ENCODE measurements at regions not wholly inside any gene's neighbourhood (a gene's known extent, or its start where the extent isn't known, plus 50 kb on each side); places are given as distances from the start of the nearest gene placed in this dataset.
A peak's percentile ranks its signal among the peaks of the same experiment; 100 is the strongest.

DNA sequence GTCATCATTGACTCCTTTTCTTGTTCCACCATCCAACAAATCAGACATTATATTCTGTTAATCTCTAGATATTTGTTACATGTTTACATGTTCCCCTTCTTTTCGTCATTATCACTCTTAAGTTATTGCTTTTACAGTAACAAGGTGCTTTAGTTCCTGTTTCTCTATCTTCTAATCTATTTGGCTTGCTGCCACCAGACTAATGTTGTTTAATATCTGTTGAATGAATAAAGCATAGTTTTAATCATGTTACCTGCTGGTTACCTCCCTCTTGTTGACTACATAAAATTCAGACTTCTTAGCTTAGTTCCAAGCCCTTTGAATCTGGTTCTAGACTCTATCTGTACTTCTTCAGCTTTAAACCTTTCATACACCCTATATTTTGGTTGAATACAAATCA lies 129.8 kb upstream of the TRIM2 start:
- TF ChIP-seq, protein P1, sequence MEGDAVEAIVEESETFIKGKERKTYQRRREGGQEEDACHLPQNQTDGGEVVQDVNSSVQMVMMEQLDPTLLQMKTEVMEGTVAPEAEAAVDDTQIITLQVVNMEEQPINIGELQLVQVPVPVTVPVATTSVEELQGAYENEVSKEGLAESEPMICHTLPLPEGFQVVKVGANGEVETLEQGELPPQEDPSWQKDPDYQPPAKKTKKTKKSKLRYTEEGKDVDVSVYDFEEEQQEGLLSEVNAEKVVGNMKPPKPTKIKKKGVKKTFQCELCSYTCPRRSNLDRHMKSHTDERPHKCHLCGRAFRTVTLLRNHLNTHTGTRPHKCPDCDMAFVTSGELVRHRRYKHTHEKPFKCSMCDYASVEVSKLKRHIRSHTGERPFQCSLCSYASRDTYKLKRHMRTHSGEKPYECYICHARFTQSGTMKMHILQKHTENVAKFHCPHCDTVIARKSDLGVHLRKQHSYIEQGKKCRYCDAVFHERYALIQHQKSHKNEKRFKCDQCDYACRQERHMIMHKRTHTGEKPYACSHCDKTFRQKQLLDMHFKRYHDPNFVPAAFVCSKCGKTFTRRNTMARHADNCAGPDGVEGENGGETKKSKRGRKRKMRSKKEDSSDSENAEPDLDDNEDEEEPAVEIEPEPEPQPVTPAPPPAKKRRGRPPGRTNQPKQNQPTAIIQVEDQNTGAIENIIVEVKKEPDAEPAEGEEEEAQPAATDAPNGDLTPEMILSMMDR (IDR thresholded peaks at IDR 0.05) = no peak
- TF ChIP-seq EP300 (IDR thresholded peaks at IDR 0.05) (no peak), POLR2A (IDR thresholded peaks at IDR 0.05; ENCODE audit: low read depth) (no peak), POLR2AphosphoS5 (IDR thresholded peaks at IDR 0.05) (no peak)
- no peaks in the 10 kb centered on the region for H3K27me3 ChIP-seq
- 73% methylated on average over 1 of the region's 1 CpG for WGBS
- H3K9me3 ChIP-seq = no peaks in the 10 kb centered on the region
- intact Hi-C loops (cut with DNase I) = no loop called here
- DNase-seq (ENCODE audit: extremely low spot score) = no peak
- H3K4me3 ChIP-seq = no peak overlapping the region
- H3K27ac ChIP-seq (replicated peaks in 1 of 4) = no peak overlapping the region
- no peaks in the 10 kb centered on the region for H3K4me1 ChIP-seq
- no peaks in the 10 kb centered on the region for H3K36me3 ChIP-seq

DNA sequence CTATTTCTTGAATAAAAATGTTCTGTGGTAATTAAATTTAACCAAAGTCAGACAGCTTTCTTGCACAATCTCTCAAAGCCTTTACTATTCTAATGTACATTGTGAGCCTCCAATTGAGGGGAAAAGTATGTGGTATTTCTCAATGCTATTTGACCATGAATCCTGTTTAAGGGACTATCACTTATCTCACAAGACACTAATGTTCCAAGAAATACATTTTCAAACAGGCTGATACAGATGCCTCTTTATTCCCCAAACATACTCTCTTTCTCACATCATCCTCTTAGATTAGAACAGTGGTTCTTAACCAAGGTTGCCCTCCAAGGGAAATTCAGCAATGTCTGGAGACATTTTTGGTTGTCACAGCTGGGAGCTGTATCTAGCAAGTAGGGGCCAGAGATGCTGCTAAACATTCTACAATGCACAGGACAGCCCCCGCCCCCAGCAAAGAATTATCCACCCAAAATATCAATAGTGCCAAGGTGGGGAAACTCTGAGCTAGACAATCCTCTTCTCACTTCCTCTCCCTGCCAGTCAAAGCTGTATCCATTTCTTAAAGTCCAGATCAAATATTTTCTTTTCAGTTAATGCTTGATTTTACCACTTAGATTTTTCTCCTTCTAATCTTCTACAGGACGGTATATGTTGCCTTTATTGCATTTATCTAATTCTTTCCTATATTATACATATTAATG lies 129.2 kb upstream of the TRIM2 start:
- Histone ChIP-seq H3K36me3 (no peaks in the 10 kb centered on the region), H3K4me3 (no peak overlapping the region), H3K27me3 (no peaks in the 10 kb centered on the region), H3K4me1 (no peaks in the 10 kb centered on the region), H3K27ac (replicated peaks in 1 of 4) (no peak overlapping the region), H3K9me3 (no peaks in the 10 kb centered on the region)
- no peak for DNase-seq (ENCODE audit: extremely low spot score)
- WGBS = 77% methylated on average over 2 of the region's 2 CpGs
- intact Hi-C loops (cut with DNase I) = no loop called here
- no peak for TF ChIP-seq EP300 (IDR thresholded peaks at IDR 0.05)
- no peak for TF ChIP-seq POLR2AphosphoS5 (IDR thresholded peaks at IDR 0.05)
- no peak for TF ChIP-seq POLR2A (IDR thresholded peaks at IDR 0.05; ENCODE audit: low read depth)
- TF ChIP-seq, protein P1 (IDR thresholded peaks at IDR 0.05) = no peak

DNA sequence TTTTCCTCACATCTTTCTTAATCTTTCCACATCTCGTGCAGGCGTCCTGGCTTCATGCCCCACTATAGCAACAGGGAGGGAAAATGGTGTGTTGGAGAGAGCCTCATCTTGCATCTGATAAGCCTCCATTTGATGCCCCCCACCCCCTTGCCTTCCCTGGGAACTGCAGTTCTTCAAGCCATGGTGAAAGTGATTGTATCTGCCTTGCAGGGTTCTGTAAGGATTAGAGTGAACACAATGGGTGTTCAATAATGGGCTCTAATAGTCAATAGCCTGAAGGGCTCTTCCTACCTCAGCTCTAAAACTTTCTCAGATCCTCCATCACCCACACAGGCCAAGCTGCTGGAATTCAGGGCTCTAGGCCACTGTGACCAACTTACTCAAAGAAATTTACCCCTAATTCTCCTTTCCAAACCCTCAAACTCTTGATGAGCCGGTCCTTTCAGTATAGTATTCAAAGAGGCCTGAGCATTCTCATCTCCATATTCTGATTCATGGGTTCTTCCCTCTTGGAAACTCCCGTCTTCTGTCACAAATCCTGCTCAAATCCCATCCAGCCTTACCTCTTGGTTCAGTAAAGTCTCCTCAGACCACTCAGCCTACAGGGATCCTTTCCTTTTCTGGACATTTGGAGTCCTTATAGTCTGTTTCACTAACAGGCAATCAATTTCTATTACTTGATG lies 128.3 kb upstream of the TRIM2 start:
- TF ChIP-seq POLR2AphosphoS5 (IDR thresholded peaks at IDR 0.05) = no peak
- TF ChIP-seq, protein P1 (IDR thresholded peaks at IDR 0.05) = no peak
- no peak for TF ChIP-seq EP300 (IDR thresholded peaks at IDR 0.05)
- no peak for TF ChIP-seq POLR2A (IDR thresholded peaks at IDR 0.05; ENCODE audit: low read depth)
- no peaks in the 10 kb centered on the region for H3K9me3 ChIP-seq
- no peaks in the 10 kb centered on the region for H3K4me1 ChIP-seq
- intact Hi-C loops (cut with DNase I) = no loop called here
- DNase-seq (ENCODE audit: extremely low spot score) = peak; percentile 74
- no peak overlapping the region for H3K4me3 ChIP-seq
- H3K36me3 ChIP-seq = no peaks in the 10 kb centered on the region
- no peak overlapping the region for H3K27ac ChIP-seq (replicated peaks in 1 of 4)
- no peaks in the 10 kb centered on the region for H3K27me3 ChIP-seq
- 86% methylated on average over 4 of the region's 4 CpGs for WGBS

DNA sequence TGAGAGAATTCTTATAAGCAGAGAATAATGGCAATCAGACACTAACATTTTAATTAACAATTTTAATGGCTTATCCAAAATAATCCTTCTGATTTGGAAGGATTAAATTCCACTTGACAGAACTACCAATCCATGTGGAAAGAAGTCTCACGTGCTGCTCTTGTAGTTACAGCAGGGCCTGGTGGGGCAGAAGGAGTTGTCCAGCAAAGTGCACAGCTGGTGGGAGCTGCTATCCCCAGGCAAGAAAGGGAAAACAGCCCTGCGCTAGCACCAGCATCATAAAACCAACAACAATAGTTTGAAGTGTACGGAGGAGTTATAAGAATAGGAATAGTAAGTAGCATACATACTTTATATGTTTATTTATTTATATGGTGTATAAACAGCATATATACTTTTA lies 127.4 kb upstream of the TRIM2 start:
- H3K27me3 ChIP-seq = no peaks in the 10 kb centered on the region
- TF ChIP-seq EP300 (IDR thresholded peaks at IDR 0.05) = no peak
- TF ChIP-seq, protein P1 (IDR thresholded peaks at IDR 0.05) = no peak
- TF ChIP-seq POLR2AphosphoS5 (IDR thresholded peaks at IDR 0.05) = no peak
- no peak for TF ChIP-seq POLR2A (IDR thresholded peaks at IDR 0.05; ENCODE audit: low read depth)
- no peaks in the 10 kb centered on the region for H3K4me1 ChIP-seq
- 95% methylated on average over 3 of the region's 3 CpGs for WGBS
- intact Hi-C loops (cut with DNase I) = no loop called here
- no peaks in the 10 kb centered on the region for H3K36me3 ChIP-seq
- H3K4me3 ChIP-seq = no peak overlapping the region
- DNase-seq (ENCODE audit: extremely low spot score) = peak; percentile 57
- H3K27ac ChIP-seq (replicated peaks in 1 of 4) = no peak overlapping the region
- H3K9me3 ChIP-seq = no peaks in the 10 kb centered on the region

Measured in esophagus muscularis mucosa (tissue), 4 donors.